ENCODE measurements at regions not wholly inside any gene's neighbourhood (a gene's known extent, or its start where the extent isn't known, plus 50 kb on each side); places are given as distances from the start of the nearest gene placed in this dataset.

DNA sequence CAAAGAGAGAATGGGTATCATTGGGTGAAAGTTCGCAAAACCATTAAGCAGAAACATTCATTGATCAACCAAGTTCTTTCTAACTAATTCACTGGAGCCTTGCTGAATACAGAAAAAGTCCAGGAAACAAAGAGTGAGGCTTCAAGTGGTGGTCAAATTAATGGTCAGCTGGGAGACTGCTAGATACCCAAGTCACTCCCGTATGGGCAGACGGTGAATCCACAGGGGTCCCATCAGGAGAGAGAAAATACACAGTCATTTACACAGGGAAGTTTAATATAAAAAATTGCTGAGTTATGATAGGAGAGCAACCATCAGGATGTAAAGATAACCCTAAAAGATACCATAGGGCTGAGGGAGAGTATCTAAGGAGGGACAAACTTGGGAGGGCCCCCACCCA lies 198.7 kb upstream of the DTNBP1 start:
- TF ChIP-seq, protein P1, sequence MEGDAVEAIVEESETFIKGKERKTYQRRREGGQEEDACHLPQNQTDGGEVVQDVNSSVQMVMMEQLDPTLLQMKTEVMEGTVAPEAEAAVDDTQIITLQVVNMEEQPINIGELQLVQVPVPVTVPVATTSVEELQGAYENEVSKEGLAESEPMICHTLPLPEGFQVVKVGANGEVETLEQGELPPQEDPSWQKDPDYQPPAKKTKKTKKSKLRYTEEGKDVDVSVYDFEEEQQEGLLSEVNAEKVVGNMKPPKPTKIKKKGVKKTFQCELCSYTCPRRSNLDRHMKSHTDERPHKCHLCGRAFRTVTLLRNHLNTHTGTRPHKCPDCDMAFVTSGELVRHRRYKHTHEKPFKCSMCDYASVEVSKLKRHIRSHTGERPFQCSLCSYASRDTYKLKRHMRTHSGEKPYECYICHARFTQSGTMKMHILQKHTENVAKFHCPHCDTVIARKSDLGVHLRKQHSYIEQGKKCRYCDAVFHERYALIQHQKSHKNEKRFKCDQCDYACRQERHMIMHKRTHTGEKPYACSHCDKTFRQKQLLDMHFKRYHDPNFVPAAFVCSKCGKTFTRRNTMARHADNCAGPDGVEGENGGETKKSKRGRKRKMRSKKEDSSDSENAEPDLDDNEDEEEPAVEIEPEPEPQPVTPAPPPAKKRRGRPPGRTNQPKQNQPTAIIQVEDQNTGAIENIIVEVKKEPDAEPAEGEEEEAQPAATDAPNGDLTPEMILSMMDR (IDR thresholded peaks at IDR 0.05; ENCODE audit: insufficient read depth, low read length), result no peak

DNA sequence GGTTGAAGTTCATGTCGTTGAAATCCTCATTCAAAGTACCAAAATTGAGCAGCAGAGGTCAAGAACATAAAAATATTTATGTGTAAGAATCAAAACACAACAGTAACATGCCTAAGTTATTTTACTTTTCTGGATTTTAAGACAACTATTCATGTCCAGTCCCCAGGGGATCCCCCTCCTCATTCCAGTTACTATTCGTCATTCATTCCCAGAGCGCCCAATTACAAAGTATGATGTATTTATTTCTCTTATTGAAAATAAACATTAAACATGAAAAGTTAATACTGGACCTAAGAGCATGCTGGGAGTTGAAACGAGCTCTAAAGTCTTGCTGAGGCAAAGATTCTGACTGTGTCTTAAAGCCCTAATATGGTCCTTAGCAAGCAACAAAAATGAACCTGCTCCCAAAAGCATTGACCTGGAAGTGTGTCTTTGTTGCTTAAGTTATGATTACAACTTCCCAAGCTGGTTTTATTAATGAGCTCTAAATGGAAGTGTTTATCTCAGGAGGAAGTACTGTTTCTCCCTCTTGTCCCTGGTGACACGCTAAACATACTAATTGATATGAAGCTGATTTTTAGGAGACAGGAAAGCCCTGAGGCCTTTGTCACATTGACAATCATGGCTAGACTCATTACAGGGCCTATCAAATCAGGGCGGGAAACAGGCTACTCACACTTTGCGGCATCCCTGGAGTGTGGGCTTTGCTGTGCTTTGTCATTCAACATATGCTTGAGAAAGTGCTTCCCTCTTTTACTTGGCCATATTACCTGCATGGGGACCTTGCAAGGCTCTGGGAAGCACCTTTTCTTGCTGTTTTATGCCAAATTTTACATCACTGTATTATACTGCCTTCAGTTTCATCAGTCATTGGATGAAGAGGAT lies 192.2 kb upstream of the DTNBP1 start:
- TF ChIP-seq, protein P1 (IDR thresholded peaks at IDR 0.05; ENCODE audit: insufficient read depth, low read length), result no peak
- DNase-seq (ENCODE audit: low read depth), result no peak
- H3K4me3 ChIP-seq (ENCODE audit: low read depth, low read length), result no peak overlapping the region

More for the DNA sequence above, 198.7 kb upstream of the DTNBP1 start:
- H3K4me3 ChIP-seq (ENCODE audit: low read depth, low read length), result no peak overlapping the region
- no peak for DNase-seq (ENCODE audit: low read depth)

DNA sequence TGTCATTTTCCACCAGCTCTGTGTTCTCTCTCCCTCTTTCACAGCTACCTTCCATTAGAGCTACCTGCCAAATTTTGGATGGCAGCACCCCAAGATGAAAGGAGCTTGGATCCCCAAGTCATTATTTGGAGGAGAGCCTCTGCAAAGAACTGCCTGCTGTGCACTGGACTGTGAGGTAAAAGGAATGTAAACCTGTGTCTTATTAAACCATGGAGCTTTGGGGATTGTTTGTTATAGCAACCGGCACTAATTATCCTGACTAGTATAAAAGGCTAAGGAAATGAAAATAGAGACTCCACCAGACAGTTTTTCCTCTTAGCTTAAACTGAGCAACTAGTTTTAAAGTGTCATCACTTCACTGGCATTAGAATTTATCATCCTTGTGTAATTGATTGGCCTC lies 191.6 kb upstream of the DTNBP1 start:
- no peak for DNase-seq (ENCODE audit: low read depth)
- H3K4me3 ChIP-seq (ENCODE audit: low read depth, low read length), result no peak overlapping the region
- TF ChIP-seq, protein P1 (IDR thresholded peaks at IDR 0.05; ENCODE audit: insufficient read depth, low read length), result no peak

DNA sequence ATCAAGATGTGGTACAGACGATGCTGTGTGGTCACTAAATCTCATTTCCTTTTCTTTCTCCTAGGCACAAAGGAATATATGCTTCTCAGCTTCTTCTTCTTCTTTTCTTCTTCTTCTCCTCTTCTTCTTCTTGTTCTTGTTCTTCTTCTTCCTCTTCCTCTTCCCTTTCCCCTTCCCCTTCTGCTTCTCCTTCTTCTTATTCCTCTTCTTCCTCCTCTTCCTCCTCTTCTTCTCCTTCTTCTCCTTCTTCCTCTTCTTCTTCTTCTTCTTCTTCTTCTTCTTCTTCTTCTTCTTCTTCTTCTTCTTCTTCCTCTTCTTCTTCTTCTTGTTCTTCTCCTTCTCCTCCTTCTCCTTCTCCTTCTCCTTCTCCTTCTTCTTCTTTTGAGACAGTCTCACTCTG lies 190.4 kb upstream of the DTNBP1 start:
- DNase-seq (ENCODE audit: low read depth), result no peak
- TF ChIP-seq, protein P1 (IDR thresholded peaks at IDR 0.05; ENCODE audit: insufficient read depth, low read length), result no peak
- no peak overlapping the region for H3K4me3 ChIP-seq (ENCODE audit: low read depth, low read length)

DNA sequence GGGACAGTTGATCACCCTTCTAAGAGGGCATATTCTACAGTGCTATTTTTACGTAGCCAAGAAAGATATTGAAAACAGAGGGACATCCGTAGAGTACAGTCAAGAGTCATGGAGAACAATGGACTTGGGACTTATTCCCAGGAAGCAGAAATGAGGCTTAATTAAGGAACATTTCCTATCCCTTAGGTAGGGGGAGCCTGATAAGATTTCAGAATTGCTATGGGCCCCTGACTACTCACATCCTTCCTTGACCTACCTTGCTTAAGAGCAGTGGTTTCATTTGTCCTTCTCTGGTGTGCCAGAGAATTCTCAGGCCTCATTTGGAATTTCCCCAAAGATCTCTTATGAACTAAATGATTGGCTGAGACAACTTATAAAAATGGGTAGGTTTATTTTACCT lies 189.5 kb upstream of the DTNBP1 start:
- no peak overlapping the region for H3K4me3 ChIP-seq (ENCODE audit: low read depth, low read length)
- TF ChIP-seq, protein P1 (IDR thresholded peaks at IDR 0.05; ENCODE audit: insufficient read depth, low read length), result no peak
- no peak for DNase-seq (ENCODE audit: low read depth)

DNA sequence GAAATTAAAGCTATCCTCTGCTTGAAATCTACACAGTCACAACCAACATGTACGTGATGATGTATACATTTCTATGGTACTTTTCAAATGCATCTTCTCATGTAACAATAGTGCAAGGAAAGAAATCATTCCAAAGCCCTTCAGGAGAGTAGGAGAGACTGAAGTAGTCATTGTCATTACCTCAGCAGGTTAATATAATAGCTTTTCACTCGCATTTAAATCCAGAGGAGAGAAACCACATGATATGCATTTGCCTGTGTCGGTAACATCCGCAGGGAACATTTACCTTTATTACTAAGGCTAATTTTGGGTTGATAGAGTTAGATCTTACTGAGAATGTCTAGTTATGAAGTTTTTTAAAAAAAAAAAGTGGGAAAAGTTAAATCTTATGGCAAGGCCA lies 186.6 kb upstream of the DTNBP1 start:
- no peak for DNase-seq (ENCODE audit: low read depth)
- H3K4me3 ChIP-seq (ENCODE audit: low read depth, low read length), result no peak overlapping the region
- TF ChIP-seq, protein P1 (IDR thresholded peaks at IDR 0.05; ENCODE audit: insufficient read depth, low read length), result no peak

All from fibroblast of the aortic adventitia (primary cell).